ES-I3 (cell line): ENCODE measurements at regions not wholly inside any gene's neighbourhood (a gene's known extent, or its start where the extent isn't known, plus 50 kb on each side); places are given as distances from the start of the nearest gene placed in this dataset.

Experiments used
- H3K36me3 ChIP-seq: 2 replicates; pipeline ENCODE4 v1.6.1; 2013; ENCODE audit warnings: mild to moderate bottlenecking, low read length, control low read depth, moderate library complexity; ENCODE audit not compliant: insufficient read depth
- H3K4me1 ChIP-seq: 2 replicates; pipeline ENCODE4 v1.6.1; 2013; ENCODE audit warnings: mild to moderate bottlenecking, control low read depth, low read length; ENCODE audit not compliant: insufficient read depth
- H3K9ac ChIP-seq: 2 replicates; pipeline ENCODE4 v1.6.1; 2013; ENCODE audit warnings: low read depth, mild to moderate bottlenecking, low read length, moderate library complexity
- H3K9me3 ChIP-seq: 2 replicates; pipeline ENCODE4 v1.6.1; 2013; ENCODE audit warnings: mild to moderate bottlenecking, low read length, moderate library complexity; ENCODE audit not compliant: control insufficient read depth, insufficient read depth

DNA sequence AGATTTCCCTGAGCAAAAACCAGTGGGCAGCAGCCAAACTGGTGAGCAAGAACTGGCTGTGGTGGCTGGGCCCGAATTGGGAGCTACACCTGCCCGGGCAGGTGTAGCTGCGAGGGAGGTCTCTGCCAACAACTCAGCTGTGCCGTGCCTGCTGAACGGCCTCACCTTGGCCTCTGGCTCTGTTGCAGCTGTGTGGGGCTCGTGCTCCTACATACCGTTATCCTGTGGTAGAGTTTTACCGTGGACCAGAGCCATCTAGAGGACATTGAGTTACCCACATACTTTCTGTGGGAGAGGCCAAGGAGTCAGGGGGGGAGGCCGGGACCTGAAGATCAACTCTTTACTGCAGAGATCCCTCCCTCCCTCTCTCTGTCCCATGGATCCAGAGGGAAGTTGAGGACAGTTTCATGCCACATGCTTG lies 113.2 kb downstream of the TM9SF2 start:
- no peaks in the 10 kb centered on the region for H3K36me3 ChIP-seq
- H3K9ac ChIP-seq = no peak overlapping the region
- peaks cover 20% of the 10 kb centered on the region for H3K4me1 ChIP-seq
- no peaks in the 10 kb centered on the region for H3K9me3 ChIP-seq
